Upper lobe of right lung (tissue), 1 donor: ENCODE measurements at regions not wholly inside any gene's neighbourhood (a gene's known extent, or its start where the extent isn't known, plus 50 kb on each side); places are given as distances from the start of the nearest gene placed in this dataset.

Source experiments
- ATAC-seq: fragments of 200-7000 bp; cut with Tn5 transposase; one replicate; pipeline ENCODE4 v1.9.1; 2020; ENCODE audit warnings: mild to moderate bottlenecking, moderate library complexity
- DNase-seq: peaks from one replicate; pipeline ENCODE4 v3.0.0-alpha.2; 2020
- H3K27ac ChIP-seq: fragments of 200-600 bp; one replicate; pipeline ENCODE4 v1.8.0; 2022
- H3K27me3 ChIP-seq: fragments of 200-600 bp; one replicate; pipeline ENCODE4 v1.8.0; 2022; ENCODE audit warnings: mild to moderate bottlenecking
- H3K36me3 ChIP-seq: fragments of 200-600 bp; one replicate; pipeline ENCODE4 v1.8.0; 2022
- H3K4me1 ChIP-seq: fragments of 200-600 bp; one replicate; pipeline ENCODE4 v1.8.0; 2022
- H3K4me3 ChIP-seq: fragments of 200-600 bp; one replicate; pipeline ENCODE4 v1.8.0; 2022; ENCODE audit warnings: mild to moderate bottlenecking
- H3K9me3 ChIP-seq: fragments of 200-600 bp; one replicate; pipeline ENCODE4 v1.8.0; 2022
- CTCF ChIP-seq: fragments of 200-600 bp; IDR thresholded peaks from one replicate; pipeline ENCODE4 v1.8.0; 2022; ENCODE audit warnings: antibody characterized with exemption
- intact Hi-C: fragments of 100-400 bp; cut with DNase I; formaldehyde crosslinking; loops from one replicate; pipeline ENCODE4 v1.11.0; 2022
- donor health status: DM: no; HTN: yes; CAD: no; lungs with severe emphysema.

- intact Hi-C loops, result no loop called here
- no peak for TF ChIP-seq CTCF
- Histone ChIP-seq H3K4me3 (no peak overlapping the region), H3K9me3 (no peaks in the 10 kb centered on the region), H3K27me3 (no peaks in the 10 kb centered on the region), H3K27ac (no peak overlapping the region), H3K4me1 (no peaks in the 10 kb centered on the region), H3K36me3 (no peaks in the 10 kb centered on the region)
- DNase-seq (no peak), ATAC-seq (no peak)
Observed at GRCh38 chr18:40985436-40985835, 969.6 kb upstream of the PIK3C3 start.

DNA sequence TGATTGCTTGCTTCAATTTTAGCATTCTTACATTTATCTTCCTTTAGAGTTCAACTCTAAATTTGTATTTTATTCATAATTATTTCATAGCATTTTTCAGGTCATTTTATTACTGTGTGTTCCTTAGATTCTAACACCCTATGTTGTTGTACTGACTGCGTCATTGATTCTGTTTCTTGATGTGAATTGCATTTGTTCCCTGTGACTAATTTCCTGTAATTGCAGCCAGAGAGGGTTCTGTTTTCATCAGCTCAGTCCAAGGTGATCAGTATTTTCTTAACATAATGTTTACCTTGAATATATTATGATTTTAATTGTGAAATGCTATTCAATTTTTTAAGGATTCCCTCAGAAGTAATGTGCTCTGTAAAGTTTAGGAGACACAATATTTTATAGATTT, 970.2 kb upstream of the PIK3C3 start:
- H3K27me3 ChIP-seq, result no peaks in the 10 kb centered on the region
- H3K9me3 ChIP-seq, result no peaks in the 10 kb centered on the region
- H3K36me3 ChIP-seq, result no peaks in the 10 kb centered on the region
- no peak for TF ChIP-seq CTCF
- no peak for ATAC-seq
- H3K4me3 ChIP-seq, result no peak overlapping the region
- intact Hi-C loops, result no loop called here
- H3K27ac ChIP-seq, result no peak overlapping the region
- DNase-seq, result no peak
- H3K4me1 ChIP-seq, result no peaks in the 10 kb centered on the region

- no peak overlapping the region for H3K4me3 ChIP-seq
- intact Hi-C loops, result no loop called here
- H3K4me1 ChIP-seq, result no peaks in the 10 kb centered on the region
- no peak overlapping the region for H3K27ac ChIP-seq
- H3K27me3 ChIP-seq, result no peaks in the 10 kb centered on the region
- no peaks in the 10 kb centered on the region for H3K36me3 ChIP-seq
- DNase-seq (no peak), ATAC-seq (no peak)
- TF ChIP-seq CTCF, result no peak
- no peaks in the 10 kb centered on the region for H3K9me3 ChIP-seq
Observed at GRCh38 chr18:40983835-40984234, 971.2 kb upstream of the PIK3C3 start.

- H3K27ac ChIP-seq, result no peak overlapping the region
- TF ChIP-seq CTCF, result no peak
- ATAC-seq (no peak), DNase-seq (no peak)
- H3K36me3 ChIP-seq, result no peaks in the 10 kb centered on the region
- no peaks in the 10 kb centered on the region for H3K27me3 ChIP-seq
- no peaks in the 10 kb centered on the region for H3K9me3 ChIP-seq
- H3K4me3 ChIP-seq, result no peak overlapping the region
- no peaks in the 10 kb centered on the region for H3K4me1 ChIP-seq
- intact Hi-C loops, result no loop called here
Observed at GRCh38 chr18:40980171-40980570, 974.9 kb upstream of the PIK3C3 start.

GRCh38 chr18:40976050-40976449, 979.0 kb upstream of the PIK3C3 start:
- ATAC-seq, result peak; percentile 27
- Histone ChIP-seq H3K27ac (no peak overlapping the region), H3K36me3 (no peaks in the 10 kb centered on the region), H3K4me3 (no peak overlapping the region), H3K4me1 (no peaks in the 10 kb centered on the region), H3K27me3 (no peaks in the 10 kb centered on the region), H3K9me3 (no peaks in the 10 kb centered on the region)
- no peak for DNase-seq
- intact Hi-C loops, result no loop called here
- TF ChIP-seq CTCF, result no peak

DNA sequence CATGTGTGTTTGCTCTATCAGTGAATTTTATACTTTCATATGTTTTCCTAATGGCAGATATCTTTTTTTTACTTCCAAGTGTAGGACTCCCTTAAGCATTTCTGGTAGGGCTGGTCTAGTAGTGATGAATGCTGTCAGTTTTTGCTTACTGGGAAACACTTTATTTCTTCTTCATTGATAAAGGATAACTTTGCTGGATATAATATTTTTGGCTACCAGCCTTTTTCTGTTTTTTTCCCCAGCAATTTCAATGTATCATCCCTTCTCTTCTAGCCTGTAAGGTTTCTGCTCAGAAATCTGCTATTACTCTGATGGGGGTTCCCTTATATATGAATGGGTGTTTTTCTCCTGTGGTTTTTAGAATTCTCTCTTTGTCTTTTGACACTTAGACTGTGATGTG, 980.6 kb upstream of the PIK3C3 start:
- no peak overlapping the region for H3K27ac ChIP-seq
- ATAC-seq (no peak), DNase-seq (no peak)
- no peak for TF ChIP-seq CTCF
- H3K27me3 ChIP-seq, result no peaks in the 10 kb centered on the region
- intact Hi-C loops, result no loop called here
- H3K36me3 ChIP-seq, result no peaks in the 10 kb centered on the region
- H3K4me1 ChIP-seq, result no peaks in the 10 kb centered on the region
- H3K4me3 ChIP-seq, result no peak overlapping the region
- H3K9me3 ChIP-seq, result no peaks in the 10 kb centered on the region
